ENCODE measurements at regions not wholly inside any gene's neighbourhood (a gene's known extent, or its start where the extent isn't known, plus 50 kb on each side); places are given as distances from the start of the nearest gene placed in this dataset.

DNA sequence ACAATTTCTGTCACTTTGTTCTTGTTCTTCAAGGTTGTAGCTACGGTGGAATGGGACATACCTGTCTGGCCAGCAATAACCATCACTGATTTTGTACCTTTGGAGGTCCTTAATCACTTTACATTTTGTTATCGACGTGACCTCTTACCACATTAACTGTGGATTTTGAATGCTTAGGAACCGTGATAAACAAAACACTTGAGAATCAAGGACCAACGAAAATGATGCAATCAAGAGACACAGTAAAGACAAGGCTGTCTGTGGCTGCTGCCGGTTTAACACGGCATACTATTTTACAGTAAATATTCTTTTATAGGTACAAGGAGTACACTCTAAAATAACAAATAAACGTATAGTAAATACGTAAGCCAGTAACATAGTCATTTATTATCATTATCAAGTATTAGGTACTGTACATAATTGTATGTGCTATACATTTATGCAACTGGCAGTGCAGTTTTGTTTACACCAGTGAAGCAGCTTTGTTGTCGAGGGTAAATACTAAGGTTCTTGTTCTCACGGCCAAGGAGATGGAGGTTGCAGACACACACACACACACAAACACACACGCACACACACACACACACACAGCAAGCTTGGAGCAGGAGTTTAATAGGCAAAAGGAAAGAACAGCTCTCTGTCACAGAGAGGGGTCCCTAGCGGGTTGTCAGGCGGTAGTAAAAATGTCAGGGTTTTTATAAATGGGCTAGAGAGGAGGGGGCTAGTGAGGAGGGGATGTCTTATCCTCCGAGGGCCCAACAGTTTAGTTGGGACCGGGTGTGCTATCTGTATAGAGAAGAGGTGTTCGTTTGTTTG lies 194.7 kb upstream of the CXorf51B start:
- 68% methylated on average over 17 of the region's 17 CpGs for WGBS
- no peak for TF ChIP-seq SP1 (IDR thresholded peaks at IDR 0.05)
- TF ChIP-seq, protein P1, sequence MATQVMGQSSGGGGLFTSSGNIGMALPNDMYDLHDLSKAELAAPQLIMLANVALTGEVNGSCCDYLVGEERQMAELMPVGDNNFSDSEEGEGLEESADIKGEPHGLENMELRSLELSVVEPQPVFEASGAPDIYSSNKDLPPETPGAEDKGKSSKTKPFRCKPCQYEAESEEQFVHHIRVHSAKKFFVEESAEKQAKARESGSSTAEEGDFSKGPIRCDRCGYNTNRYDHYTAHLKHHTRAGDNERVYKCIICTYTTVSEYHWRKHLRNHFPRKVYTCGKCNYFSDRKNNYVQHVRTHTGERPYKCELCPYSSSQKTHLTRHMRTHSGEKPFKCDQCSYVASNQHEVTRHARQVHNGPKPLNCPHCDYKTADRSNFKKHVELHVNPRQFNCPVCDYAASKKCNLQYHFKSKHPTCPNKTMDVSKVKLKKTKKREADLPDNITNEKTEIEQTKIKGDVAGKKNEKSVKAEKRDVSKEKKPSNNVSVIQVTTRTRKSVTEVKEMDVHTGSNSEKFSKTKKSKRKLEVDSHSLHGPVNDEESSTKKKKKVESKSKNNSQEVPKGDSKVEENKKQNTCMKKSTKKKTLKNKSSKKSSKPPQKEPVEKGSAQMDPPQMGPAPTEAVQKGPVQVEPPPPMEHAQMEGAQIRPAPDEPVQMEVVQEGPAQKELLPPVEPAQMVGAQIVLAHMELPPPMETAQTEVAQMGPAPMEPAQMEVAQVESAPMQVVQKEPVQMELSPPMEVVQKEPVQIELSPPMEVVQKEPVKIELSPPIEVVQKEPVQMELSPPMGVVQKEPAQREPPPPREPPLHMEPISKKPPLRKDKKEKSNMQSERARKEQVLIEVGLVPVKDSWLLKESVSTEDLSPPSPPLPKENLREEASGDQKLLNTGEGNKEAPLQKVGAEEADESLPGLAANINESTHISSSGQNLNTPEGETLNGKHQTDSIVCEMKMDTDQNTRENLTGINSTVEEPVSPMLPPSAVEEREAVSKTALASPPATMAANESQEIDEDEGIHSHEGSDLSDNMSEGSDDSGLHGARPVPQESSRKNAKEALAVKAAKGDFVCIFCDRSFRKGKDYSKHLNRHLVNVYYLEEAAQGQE (IDR thresholded peaks at IDR 0.05), result no peak
- no peak for TF ChIP-seq HNF4G (IDR thresholded peaks at IDR 0.05)
- TF ChIP-seq HNF4A (conservative IDR thresholded peaks at IDR 0.05), result no peak
- no peaks in the 10 kb centered on the region for H3K9me3 ChIP-seq (ENCODE audit: control insufficient read depth in 4 of 4, low read length in 3 of 4)
- no peak overlapping the region for H3K4me3 ChIP-seq (ENCODE audit: low read depth in 1 of 3, low read length in 3 of 3)
- H3K9ac ChIP-seq (ENCODE audit: low read depth in 1 of 2, low read length in 2 of 2), result no peak overlapping the region
- no peak for DNase-seq (ENCODE audit: low spot score)
- H3K27ac ChIP-seq (ENCODE audit: low read depth in 1 of 2, low read length in 2 of 2), result no peak overlapping the region
- no peaks in the 10 kb centered on the region for H3K27me3 ChIP-seq (ENCODE audit: control insufficient read depth in 4 of 4, insufficient read depth in 4 of 4, low read length in 3 of 4)
- H3K4me1 ChIP-seq (ENCODE audit: control insufficient read depth in 4 of 4, insufficient read depth in 4 of 4, low read length in 3 of 4), result no peaks in the 10 kb centered on the region
- H3K36me3 ChIP-seq (ENCODE audit: control insufficient read depth in 4 of 4, insufficient read depth in 3 of 4, low read depth in 1 of 4, low read length in 3 of 4), result no peaks in the 10 kb centered on the region

DNA sequence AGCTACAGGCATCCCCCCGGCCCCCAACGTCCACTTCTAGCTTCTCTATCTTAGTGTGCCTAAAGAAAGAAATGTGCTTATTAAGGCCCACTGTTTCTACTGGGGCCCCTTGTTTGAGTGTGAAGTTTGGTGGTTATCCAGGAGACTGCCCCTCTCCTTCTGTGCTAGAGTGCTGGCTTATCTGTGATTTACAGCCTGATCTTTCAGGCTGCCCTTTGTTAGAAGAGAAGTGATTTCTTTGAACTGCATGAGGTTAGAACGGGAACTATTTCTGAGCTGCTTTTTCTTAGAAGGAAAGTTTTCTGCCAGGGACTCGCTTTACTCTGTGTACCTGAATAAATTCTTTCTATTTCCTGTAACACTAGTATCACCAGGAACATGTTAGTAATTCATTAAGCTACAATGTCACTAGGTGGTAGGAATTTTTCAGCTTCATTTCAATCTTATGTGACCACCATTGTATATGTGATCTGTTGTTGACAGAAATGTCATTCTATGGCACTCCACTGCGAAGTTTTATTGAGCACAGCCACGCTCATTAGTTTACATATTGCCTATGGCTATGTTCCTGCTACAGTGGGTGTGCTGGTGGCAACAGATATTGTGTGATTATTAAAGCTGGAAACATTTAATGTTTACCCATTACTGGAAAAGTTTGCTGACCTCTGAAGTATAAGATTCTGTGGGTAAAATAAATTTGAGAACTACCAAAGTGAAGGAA lies 193.8 kb upstream of the CXorf51B start:
- TF ChIP-seq RXRA (IDR thresholded peaks at IDR 0.05) (no peak), YY1 (IDR thresholded peaks at IDR 0.05) (no peak), RAD21 (IDR thresholded peaks at IDR 0.05) (no peak), TAF1 (conservative IDR thresholded peaks at IDR 0.05) (no peak), HNF4A (conservative IDR thresholded peaks at IDR 0.05) (no peak), HNF4G (IDR thresholded peaks at IDR 0.05) (no peak), JUND (IDR thresholded peaks at IDR 0.05) (no peak), FOXA2 (IDR thresholded peaks at IDR 0.05) (no peak), FOXA1 (IDR thresholded peaks at IDR 0.05) (no peak), SP1 (IDR thresholded peaks at IDR 0.05) (no peak), EGR1 (IDR thresholded peaks at IDR 0.05; ENCODE audit: low read depth in 2 of 2) (no peak), NR2F2 (IDR thresholded peaks at IDR 0.05) (no peak), GABPA (IDR thresholded peaks at IDR 0.05 in 1 of 2, conservative IDR thresholded peaks at IDR 0.05 in 1 of 2) (no peak)
- TF ChIP-seq, protein P1 (IDR thresholded peaks at IDR 0.05), result no peak
- TF ChIP-seq, protein P2, sequence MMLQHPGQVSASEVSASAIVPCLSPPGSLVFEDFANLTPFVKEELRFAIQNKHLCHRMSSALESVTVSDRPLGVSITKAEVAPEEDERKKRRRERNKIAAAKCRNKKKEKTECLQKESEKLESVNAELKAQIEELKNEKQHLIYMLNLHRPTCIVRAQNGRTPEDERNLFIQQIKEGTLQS (IDR thresholded peaks at IDR 0.05), result no peak
- TF ChIP-seq, protein P3, sequence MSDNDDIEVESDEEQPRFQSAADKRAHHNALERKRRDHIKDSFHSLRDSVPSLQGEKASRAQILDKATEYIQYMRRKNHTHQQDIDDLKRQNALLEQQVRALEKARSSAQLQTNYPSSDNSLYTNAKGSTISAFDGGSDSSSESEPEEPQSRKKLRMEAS (IDR thresholded peaks at IDR 0.05), result no peak
- TF ChIP-seq, protein P4, sequence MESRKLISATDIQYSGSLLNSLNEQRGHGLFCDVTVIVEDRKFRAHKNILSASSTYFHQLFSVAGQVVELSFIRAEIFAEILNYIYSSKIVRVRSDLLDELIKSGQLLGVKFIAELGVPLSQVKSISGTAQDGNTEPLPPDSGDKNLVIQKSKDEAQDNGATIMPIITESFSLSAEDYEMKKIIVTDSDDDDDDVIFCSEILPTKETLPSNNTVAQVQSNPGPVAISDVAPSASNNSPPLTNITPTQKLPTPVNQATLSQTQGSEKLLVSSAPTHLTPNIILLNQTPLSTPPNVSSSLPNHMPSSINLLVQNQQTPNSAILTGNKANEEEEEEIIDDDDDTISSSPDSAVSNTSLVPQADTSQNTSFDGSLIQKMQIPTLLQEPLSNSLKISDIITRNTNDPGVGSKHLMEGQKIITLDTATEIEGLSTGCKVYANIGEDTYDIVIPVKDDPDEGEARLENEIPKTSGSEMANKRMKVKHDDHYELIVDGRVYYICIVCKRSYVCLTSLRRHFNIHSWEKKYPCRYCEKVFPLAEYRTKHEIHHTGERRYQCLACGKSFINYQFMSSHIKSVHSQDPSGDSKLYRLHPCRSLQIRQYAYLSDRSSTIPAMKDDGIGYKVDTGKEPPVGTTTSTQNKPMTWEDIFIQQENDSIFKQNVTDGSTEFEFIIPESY (IDR thresholded peaks at IDR 0.05), result no peak
- TF ChIP-seq, protein P5, sequence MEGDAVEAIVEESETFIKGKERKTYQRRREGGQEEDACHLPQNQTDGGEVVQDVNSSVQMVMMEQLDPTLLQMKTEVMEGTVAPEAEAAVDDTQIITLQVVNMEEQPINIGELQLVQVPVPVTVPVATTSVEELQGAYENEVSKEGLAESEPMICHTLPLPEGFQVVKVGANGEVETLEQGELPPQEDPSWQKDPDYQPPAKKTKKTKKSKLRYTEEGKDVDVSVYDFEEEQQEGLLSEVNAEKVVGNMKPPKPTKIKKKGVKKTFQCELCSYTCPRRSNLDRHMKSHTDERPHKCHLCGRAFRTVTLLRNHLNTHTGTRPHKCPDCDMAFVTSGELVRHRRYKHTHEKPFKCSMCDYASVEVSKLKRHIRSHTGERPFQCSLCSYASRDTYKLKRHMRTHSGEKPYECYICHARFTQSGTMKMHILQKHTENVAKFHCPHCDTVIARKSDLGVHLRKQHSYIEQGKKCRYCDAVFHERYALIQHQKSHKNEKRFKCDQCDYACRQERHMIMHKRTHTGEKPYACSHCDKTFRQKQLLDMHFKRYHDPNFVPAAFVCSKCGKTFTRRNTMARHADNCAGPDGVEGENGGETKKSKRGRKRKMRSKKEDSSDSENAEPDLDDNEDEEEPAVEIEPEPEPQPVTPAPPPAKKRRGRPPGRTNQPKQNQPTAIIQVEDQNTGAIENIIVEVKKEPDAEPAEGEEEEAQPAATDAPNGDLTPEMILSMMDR (IDR thresholded peaks at IDR 0.05; ENCODE audit: low read depth, low read length, missing input control), result no peak
- Histone ChIP-seq H3K9me3 (ENCODE audit: control insufficient read depth in 4 of 4, low read length in 3 of 4) (no peaks in the 10 kb centered on the region), H3K36me3 (ENCODE audit: control insufficient read depth in 4 of 4, insufficient read depth in 3 of 4, low read depth in 1 of 4, low read length in 3 of 4) (no peaks in the 10 kb centered on the region), H3K27ac (ENCODE audit: low read depth in 1 of 2, low read length in 2 of 2) (no peak overlapping the region), H3K9ac (ENCODE audit: low read depth in 1 of 2, low read length in 2 of 2) (no peak overlapping the region), H3K4me1 (ENCODE audit: control insufficient read depth in 4 of 4, insufficient read depth in 4 of 4, low read length in 3 of 4) (no peaks in the 10 kb centered on the region), H3K27me3 (ENCODE audit: control insufficient read depth in 4 of 4, insufficient read depth in 4 of 4, low read length in 3 of 4) (no peaks in the 10 kb centered on the region), H3K4me3 (ENCODE audit: low read depth in 1 of 3, low read length in 3 of 3) (no peak overlapping the region)
- no peak for DNase-seq (ENCODE audit: low spot score)
- WGBS, result 34% methylated on average over 6 of the region's 6 CpGs

All from liver (tissue), 8 donors.